Lower lobe of right lung (tissue), 2 donors: ENCODE measurements at regions not wholly inside any gene's neighbourhood (a gene's known extent, or its start where the extent isn't known, plus 50 kb on each side); places are given as distances from the start of the nearest gene placed in this dataset.

Experiments
- ATAC-seq, 2 donors: fragments of 200-7000 bp; cut with Tn5 transposase; one replicate each; pipeline ENCODE4 v1.9.1; 2020 to 2022; ENCODE audit warnings: mild to moderate bottlenecking in 2 of 2, moderate library complexity in 2 of 2
- DNase-seq: peaks from one replicate; pipeline ENCODE4 v3.0.0-alpha.2; 2020
- H3K27ac ChIP-seq: fragments of 200-600 bp; one replicate; pipeline ENCODE4 v1.8.0; 2022
- H3K27me3 ChIP-seq: fragments of 200-600 bp; one replicate; pipeline ENCODE4 v1.8.0; 2022; ENCODE audit warnings: low read depth
- H3K36me3 ChIP-seq: fragments of 200-600 bp; one replicate; pipeline ENCODE4 v1.8.0; 2022; ENCODE audit warnings: mild to moderate bottlenecking
- H3K4me1 ChIP-seq: fragments of 200-600 bp; one replicate; pipeline ENCODE4 v1.8.0; 2022
- H3K4me3 ChIP-seq: fragments of 200-600 bp; one replicate; pipeline ENCODE4 v1.8.0; 2022; ENCODE audit warnings: mild to moderate bottlenecking
- H3K9me3 ChIP-seq: fragments of 200-600 bp; one replicate; pipeline ENCODE4 v1.8.0; 2022
- intact Hi-C: fragments of 100-400 bp; cut with DNase I; formaldehyde crosslinking; loops from one replicate; pipeline ENCODE4 v1.11.0; 2022
- TF ChIP-seq, protein P1 (sequence below): fragments of 200-600 bp; IDR thresholded peaks from one replicate; pipeline ENCODE4 v1.8.0; 2022; ENCODE audit warnings: antibody characterized with exemption, mild to moderate bottlenecking
- donor health status: DM: no; HTN: yes; CAD: no; lungs with severe emphysema.

DNA sequence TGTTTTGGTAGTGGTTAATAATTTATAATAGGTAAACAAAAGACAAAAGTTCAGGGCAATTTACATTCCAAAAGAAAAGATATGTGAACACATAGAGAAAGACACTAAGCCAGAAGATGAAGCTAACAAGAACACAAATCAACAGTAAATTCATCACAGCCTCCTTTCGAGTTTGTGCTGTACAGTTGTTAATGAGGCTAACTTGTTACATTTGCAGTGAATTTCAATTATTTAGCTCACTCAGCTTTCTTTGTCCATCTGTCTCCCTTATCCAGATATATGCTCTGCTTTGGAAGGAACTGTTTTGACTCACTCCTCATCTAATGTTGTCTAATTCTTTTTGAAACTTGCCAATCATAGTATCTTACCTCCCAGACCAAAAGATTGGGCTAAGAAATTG lies 423.3 kb upstream of the OLFM3 start:
- Histone ChIP-seq H3K27me3 (no peaks in the 10 kb centered on the region), H3K9me3 (no peaks in the 10 kb centered on the region), H3K27ac (no peak overlapping the region), H3K4me1 (no peaks in the 10 kb centered on the region), H3K4me3 (no peak overlapping the region), H3K36me3 (no peaks in the 10 kb centered on the region)
- intact Hi-C loops: no loop called here
- TF ChIP-seq, protein P1, sequence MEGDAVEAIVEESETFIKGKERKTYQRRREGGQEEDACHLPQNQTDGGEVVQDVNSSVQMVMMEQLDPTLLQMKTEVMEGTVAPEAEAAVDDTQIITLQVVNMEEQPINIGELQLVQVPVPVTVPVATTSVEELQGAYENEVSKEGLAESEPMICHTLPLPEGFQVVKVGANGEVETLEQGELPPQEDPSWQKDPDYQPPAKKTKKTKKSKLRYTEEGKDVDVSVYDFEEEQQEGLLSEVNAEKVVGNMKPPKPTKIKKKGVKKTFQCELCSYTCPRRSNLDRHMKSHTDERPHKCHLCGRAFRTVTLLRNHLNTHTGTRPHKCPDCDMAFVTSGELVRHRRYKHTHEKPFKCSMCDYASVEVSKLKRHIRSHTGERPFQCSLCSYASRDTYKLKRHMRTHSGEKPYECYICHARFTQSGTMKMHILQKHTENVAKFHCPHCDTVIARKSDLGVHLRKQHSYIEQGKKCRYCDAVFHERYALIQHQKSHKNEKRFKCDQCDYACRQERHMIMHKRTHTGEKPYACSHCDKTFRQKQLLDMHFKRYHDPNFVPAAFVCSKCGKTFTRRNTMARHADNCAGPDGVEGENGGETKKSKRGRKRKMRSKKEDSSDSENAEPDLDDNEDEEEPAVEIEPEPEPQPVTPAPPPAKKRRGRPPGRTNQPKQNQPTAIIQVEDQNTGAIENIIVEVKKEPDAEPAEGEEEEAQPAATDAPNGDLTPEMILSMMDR: no peak
- ATAC-seq: no peak
- no peak for DNase-seq
